Nephron (organoid): ENCODE measurements at regions not wholly inside any gene's neighbourhood (a gene's known extent, or its start where the extent isn't known, plus 50 kb on each side); places are given as distances from the start of the nearest gene placed in this dataset.

Experiments used
- H3K27ac Mint-ChIP-seq, 3 experiments: 2 replicates each; pipeline ENCODE4 v1.8.0; 2020; ENCODE audit warnings: mixed read lengths in 3 of 3, mild to moderate bottlenecking in 2 of 3, moderate library complexity in 1 of 3
- H3K27me3 Mint-ChIP-seq: 2 replicates; pipeline ENCODE4 v1.8.0; 2021; ENCODE audit warnings: low read depth, mild to moderate bottlenecking, moderate library complexity, mixed read lengths
- H3K36me3 Mint-ChIP-seq: 2 replicates; pipeline ENCODE4 v1.8.0; 2020; ENCODE audit warnings: low read depth, mixed read lengths
- H3K4me1 Mint-ChIP-seq: 2 replicates; pipeline ENCODE4 v1.8.0; 2020; ENCODE audit warnings: mixed read lengths
- H3K4me3 Mint-ChIP-seq, 3 experiments: 2 replicates each; pipeline ENCODE4 v1.8.0; 2020; ENCODE audit warnings: mild to moderate bottlenecking in 3 of 3, mixed read lengths in 3 of 3, moderate library complexity in 2 of 3
- H3K9me3 Mint-ChIP-seq: 2 replicates; pipeline ENCODE4 v1.8.0; 2020; ENCODE audit warnings: mixed read lengths
- CTCF ChIP-seq, 3 experiments: fragments of 200-600 bp; sonication (generic); IDR thresholded peaks; one replicate each; pipeline ENCODE4 v1.5.0; 2021; ENCODE audit warnings: antibody characterized with exemption in 3 of 3; ENCODE audit not compliant: unreplicated experiment in 3 of 3

GRCh38 chr11:97856666-97857065 lies 1164.1 kb upstream of the CNTN5 start:
- Mint-ChIP-seq H3K27ac (no peak overlapping the region), H3K4me1 (no peaks in the 10 kb centered on the region), H3K4me3 (no peak overlapping the region), H3K36me3 (no peaks in the 10 kb centered on the region), H3K9me3 (no peaks in the 10 kb centered on the region), H3K27me3 (no peaks in the 10 kb centered on the region)
- TF ChIP-seq CTCF (IDR thresholded peaks at IDR 0.05; ENCODE audit: unreplicated experiment in 3 of 3) = no peak

DNA sequence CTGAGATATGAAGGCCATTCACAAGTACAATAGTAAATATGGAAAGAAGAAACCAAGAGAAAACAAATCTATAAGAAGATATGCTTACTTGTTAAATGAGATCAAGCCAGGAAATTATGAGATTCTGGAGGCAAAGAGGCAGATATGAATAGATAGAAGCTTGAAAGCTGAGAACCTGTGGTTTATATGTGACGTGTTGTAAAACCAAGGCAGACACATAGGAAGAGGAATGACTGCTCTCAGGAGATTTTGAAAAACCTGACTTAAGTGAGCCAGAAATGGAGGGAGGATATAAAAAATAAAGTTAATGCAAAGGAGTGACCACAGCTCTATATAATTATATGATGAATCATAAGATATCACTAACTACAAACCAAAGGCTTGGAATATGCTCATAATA lies 1160.5 kb upstream of the CNTN5 start:
- no peaks in the 10 kb centered on the region for H3K36me3 Mint-ChIP-seq
- no peak overlapping the region for H3K27ac Mint-ChIP-seq
- H3K4me3 Mint-ChIP-seq = no peak overlapping the region
- no peak for TF ChIP-seq CTCF (IDR thresholded peaks at IDR 0.05; ENCODE audit: unreplicated experiment in 3 of 3)
- H3K4me1 Mint-ChIP-seq = no peaks in the 10 kb centered on the region
- peaks cover 2% of the 10 kb centered on the region for H3K9me3 Mint-ChIP-seq
- no peaks in the 10 kb centered on the region for H3K27me3 Mint-ChIP-seq

DNA sequence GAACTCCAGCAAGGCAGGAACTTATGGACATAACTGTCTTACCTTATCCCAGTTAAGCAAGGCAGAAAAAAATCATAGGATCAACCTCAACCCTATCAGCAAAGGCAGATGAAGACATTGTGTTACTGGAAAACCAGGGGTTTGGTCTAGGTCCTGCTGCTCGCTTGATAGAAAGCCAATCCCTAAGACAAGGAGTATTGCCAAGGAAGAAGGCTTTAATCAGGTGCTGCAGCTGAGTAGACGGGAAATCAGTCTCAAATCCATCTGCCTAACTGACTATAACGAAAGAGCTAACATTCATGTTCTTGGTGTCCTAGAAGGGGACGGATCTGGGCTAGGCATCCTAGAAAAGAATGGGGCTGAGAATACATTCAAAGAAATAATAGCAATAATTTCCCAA lies 1158.7 kb upstream of the CNTN5 start:
- no peak for TF ChIP-seq CTCF (IDR thresholded peaks at IDR 0.05; ENCODE audit: unreplicated experiment in 3 of 3)
- Mint-ChIP-seq H3K27ac (no peak overlapping the region), H3K9me3 (peaks cover 2% of the 10 kb centered on the region), H3K36me3 (no peaks in the 10 kb centered on the region), H3K27me3 (no peaks in the 10 kb centered on the region), H3K4me3 (no peak overlapping the region), H3K4me1 (no peaks in the 10 kb centered on the region)

DNA sequence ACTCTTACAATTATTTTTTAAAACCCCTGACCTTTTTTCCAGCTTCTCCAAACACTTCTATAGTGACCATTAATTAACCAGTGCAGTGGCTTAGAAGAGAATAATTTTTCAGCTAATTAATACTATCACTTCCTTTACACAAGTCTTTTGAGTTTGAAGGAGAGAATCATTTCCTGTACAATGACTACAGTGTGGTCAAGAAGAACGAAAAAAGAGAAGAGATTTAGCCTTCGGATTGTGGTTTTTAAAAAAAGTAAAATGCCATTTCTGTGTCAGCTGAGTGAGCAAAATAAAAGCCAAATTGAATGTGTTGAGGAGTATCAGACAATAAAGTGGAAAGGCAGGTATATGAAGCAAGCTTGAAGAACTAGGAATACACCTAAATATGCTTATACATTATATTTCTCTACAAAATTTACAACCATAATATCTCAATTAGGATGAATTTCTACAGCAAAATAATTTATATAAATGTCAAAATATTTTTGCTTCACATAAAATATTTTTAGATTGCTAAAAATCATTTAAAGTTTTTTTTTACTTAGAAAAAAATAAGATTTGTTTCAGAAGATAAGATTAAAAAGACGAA lies 1155.2 kb upstream of the CNTN5 start:
- no peaks in the 10 kb centered on the region for H3K27me3 Mint-ChIP-seq
- no peak overlapping the region for H3K27ac Mint-ChIP-seq
- H3K9me3 Mint-ChIP-seq = peaks cover 22% of the 10 kb centered on the region
- no peaks in the 10 kb centered on the region for H3K4me1 Mint-ChIP-seq
- TF ChIP-seq CTCF (IDR thresholded peaks at IDR 0.05; ENCODE audit: unreplicated experiment in 3 of 3) = no peak
- no peaks in the 10 kb centered on the region for H3K36me3 Mint-ChIP-seq
- no peak overlapping the region for H3K4me3 Mint-ChIP-seq

- no peak for TF ChIP-seq CTCF (IDR thresholded peaks at IDR 0.05; ENCODE audit: unreplicated experiment in 3 of 3)
- H3K27ac Mint-ChIP-seq = no peak overlapping the region
- no peaks in the 10 kb centered on the region for H3K27me3 Mint-ChIP-seq
- peaks cover 27% of the 10 kb centered on the region for H3K9me3 Mint-ChIP-seq
- no peaks in the 10 kb centered on the region for H3K36me3 Mint-ChIP-seq
- no peak overlapping the region for H3K4me3 Mint-ChIP-seq
- H3K4me1 Mint-ChIP-seq = no peaks in the 10 kb centered on the region
Observed at GRCh38 chr11:97871816-97872215, 1148.9 kb upstream of the CNTN5 start.

DNA sequence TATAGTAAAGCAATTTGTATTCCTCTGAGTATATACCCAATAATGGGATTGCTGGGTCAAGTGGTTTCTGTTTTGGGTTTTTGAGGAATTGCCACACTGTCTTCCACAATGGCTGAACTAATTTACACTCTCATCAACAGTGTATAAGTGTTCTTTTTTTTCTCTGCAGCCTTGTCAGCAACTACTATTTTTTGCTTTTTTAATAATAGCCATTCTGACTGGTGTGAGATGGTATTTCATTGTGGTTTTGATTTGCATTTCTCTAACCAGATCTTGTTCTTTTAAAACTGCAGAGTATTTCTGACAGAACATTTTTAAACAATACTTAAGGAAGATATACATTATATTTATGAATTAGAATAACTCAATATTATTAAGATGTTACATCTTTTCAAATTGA lies 1140.5 kb upstream of the CNTN5 start:
- H3K36me3 Mint-ChIP-seq = no peaks in the 10 kb centered on the region
- H3K27me3 Mint-ChIP-seq = no peaks in the 10 kb centered on the region
- no peak for TF ChIP-seq CTCF (IDR thresholded peaks at IDR 0.05; ENCODE audit: unreplicated experiment in 3 of 3)
- H3K27ac Mint-ChIP-seq = no peak overlapping the region
- peaks cover 8% of the 10 kb centered on the region for H3K9me3 Mint-ChIP-seq
- H3K4me3 Mint-ChIP-seq = no peak overlapping the region
- H3K4me1 Mint-ChIP-seq = no peaks in the 10 kb centered on the region
